Keratinocyte (primary cell): ENCODE measurements at regions not wholly inside any gene's neighbourhood (a gene's known extent, or its start where the extent isn't known, plus 50 kb on each side); places are given as distances from the start of the nearest gene placed in this dataset.

Source experiments
- DNase-seq: peaks from one replicate; pipeline ENCODE4 v3.0.0-alpha.2; 2011; ENCODE audit warnings: low read depth, missing footprints, low spot score
- FAIRE-seq: peaks from 2 replicates; lab custom pipeline; 2011; peaks lifted over from hg19 to GRCh38; lab: Jason Lieb, UNC
- H2AFZ ChIP-seq: 2 replicates; pipeline ENCODE4 v1.6.0; 2012; ENCODE audit warnings: low read length, control low read depth, inconsistent platforms; ENCODE audit not compliant: control insufficient read depth
- H3K27ac ChIP-seq: 2 replicates; pipeline ENCODE4 v1.5.1; 2011; ENCODE audit warnings: low read length; ENCODE audit not compliant: control insufficient read depth, insufficient read depth
- H3K27me3 ChIP-seq: 3 replicates; pipeline ENCODE4 v1.6.0; 2011; ENCODE audit warnings: low read length; ENCODE audit not compliant: control insufficient read depth, insufficient read depth; ENCODE audit errors: extremely low read depth
- H3K36me3 ChIP-seq, 2 experiments: 2 replicates in 1 of 2; 3 replicates in 1 of 2; pipeline ENCODE4 v1.5.1; 2011; ENCODE audit warnings: low read length in 2 of 2, mild to moderate bottlenecking in 1 of 2; ENCODE audit not compliant: control insufficient read depth in 2 of 2, insufficient read depth in 2 of 2; ENCODE audit errors: extremely low read depth in 1 of 2
- H3K4me1 ChIP-seq: 3 replicates; pipeline ENCODE4 v1.5.1; 2011; ENCODE audit warnings: low read length; ENCODE audit not compliant: control insufficient read depth, insufficient read depth; ENCODE audit errors: extremely low read depth
- H3K4me2 ChIP-seq: 3 replicates; pipeline ENCODE4 v1.6.0; 2011; ENCODE audit warnings: low read depth, low read length; ENCODE audit not compliant: control insufficient read depth, insufficient read depth; ENCODE audit errors: extremely low read depth
- H3K4me3 ChIP-seq, 3 experiments: fragments of 200-600 bp in 1 of 3; sonication (generic) in 1 of 3; 2 replicates in 2 of 3; 3 replicates in 1 of 3; pipeline ENCODE4 v1.5.1; 2011 to 2016; ENCODE audit warnings: low read length in 3 of 3, mild to moderate bottlenecking in 3 of 3, control low read depth in 2 of 3, inconsistent platforms in 1 of 3, low read depth in 1 of 3, mixed read lengths in 1 of 3, mixed run types in 1 of 3, moderate library complexity in 1 of 3; ENCODE audit not compliant: control insufficient read depth in 2 of 3, insufficient read depth in 2 of 3; ENCODE audit errors: extremely low read depth in 1 of 3
- H3K79me2 ChIP-seq: 2 replicates; pipeline ENCODE4 v1.6.0; 2012; ENCODE audit warnings: low read length; ENCODE audit not compliant: control insufficient read depth, insufficient read depth
- H3K9ac ChIP-seq: 3 replicates; pipeline ENCODE4 v1.6.0; 2011; ENCODE audit warnings: low read length; ENCODE audit not compliant: control insufficient read depth, insufficient read depth; ENCODE audit errors: extremely low read depth
- H3K9me1 ChIP-seq: 3 replicates; pipeline ENCODE4 v1.6.0; 2011; ENCODE audit warnings: low read length; ENCODE audit not compliant: control insufficient read depth, insufficient read depth; ENCODE audit errors: extremely low read depth
- H3K9me3 ChIP-seq: 2 replicates; pipeline ENCODE4 v1.5.1; 2012; ENCODE audit warnings: low read depth, low read length; ENCODE audit not compliant: control insufficient read depth
- H4K20me1 ChIP-seq: 3 replicates; pipeline ENCODE4 v1.6.0; 2011; ENCODE audit warnings: low read length; ENCODE audit not compliant: control insufficient read depth, insufficient read depth; ENCODE audit errors: extremely low read depth
- EZH2 ChIP-seq: IDR thresholded peaks from one replicate; pipeline ENCODE4 v1.6.1; 2012; ENCODE audit warnings: inconsistent platforms, mild to moderate bottlenecking, low read length, moderate library complexity
- dilution Hi-C: fragments of 300-500 bp; cut with MboI; formaldehyde crosslinking; loops from one replicate; pipeline ENCODE4 v1.7.0; 2020; ENCODE audit warnings: low sequenced_read_pairs; ENCODE audit not compliant: extremely low pct_ligation_motif_present
- TF ChIP-seq, protein P1 (sequence below), 3 experiments: IDR thresholded peaks in 1 of 3; conservative IDR thresholded peaks in 1 of 3; optimal IDR thresholded peaks in 1 of 3; 2 replicates in 2 of 3; 3 replicates in 1 of 3; pipeline versions ENCODE3 to v1.5.1; 2011; ENCODE audit warnings: low read length in 3 of 3, mild to moderate bottlenecking in 3 of 3, moderate library complexity in 2 of 3, control low read depth in 1 of 3, inconsistent platforms in 1 of 3; ENCODE audit not compliant: insufficient read depth in 2 of 3; ENCODE audit errors: extremely low read depth in 1 of 3

DNA sequence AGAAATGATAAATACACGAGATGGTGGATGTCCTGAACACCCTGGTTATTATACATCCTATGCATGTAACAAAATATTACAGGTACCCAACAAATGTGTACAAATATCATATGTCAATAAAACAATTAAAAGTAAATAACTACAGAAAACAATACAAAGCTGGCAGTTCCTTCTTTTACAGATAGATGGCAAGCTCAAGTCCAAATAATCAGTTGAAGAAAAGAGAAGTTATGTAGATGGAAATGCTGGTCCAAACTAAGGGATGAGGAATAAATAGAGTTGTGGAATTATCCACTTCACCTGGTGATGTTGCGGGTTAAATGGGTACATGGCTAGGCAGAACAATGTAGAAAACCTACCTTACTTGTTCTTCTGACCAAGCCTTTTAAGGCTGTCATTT is 79.4 kb downstream of the PALM2AKAP2 start:
- Histone ChIP-seq H3K36me3 (no peaks in the 10 kb centered on the region), H3K4me3 (no peak overlapping the region), H3K9ac (no peak overlapping the region), H4K20me1 (no peaks in the 10 kb centered on the region), H2AFZ (no peak overlapping the region), H3K4me1 (no peaks in the 10 kb centered on the region), H3K9me1 (no peaks in the 10 kb centered on the region), H3K79me2 (no peaks in the 10 kb centered on the region), H3K9me3 (no peaks in the 10 kb centered on the region), H3K27me3 (peaks cover 3% of the 10 kb centered on the region), H3K27ac (no peak overlapping the region), H3K4me2 (no peak overlapping the region)
- dilution Hi-C loops: no loop called here
- DNase-seq: no peak
- no peak for FAIRE-seq
- TF ChIP-seq, protein P1, sequence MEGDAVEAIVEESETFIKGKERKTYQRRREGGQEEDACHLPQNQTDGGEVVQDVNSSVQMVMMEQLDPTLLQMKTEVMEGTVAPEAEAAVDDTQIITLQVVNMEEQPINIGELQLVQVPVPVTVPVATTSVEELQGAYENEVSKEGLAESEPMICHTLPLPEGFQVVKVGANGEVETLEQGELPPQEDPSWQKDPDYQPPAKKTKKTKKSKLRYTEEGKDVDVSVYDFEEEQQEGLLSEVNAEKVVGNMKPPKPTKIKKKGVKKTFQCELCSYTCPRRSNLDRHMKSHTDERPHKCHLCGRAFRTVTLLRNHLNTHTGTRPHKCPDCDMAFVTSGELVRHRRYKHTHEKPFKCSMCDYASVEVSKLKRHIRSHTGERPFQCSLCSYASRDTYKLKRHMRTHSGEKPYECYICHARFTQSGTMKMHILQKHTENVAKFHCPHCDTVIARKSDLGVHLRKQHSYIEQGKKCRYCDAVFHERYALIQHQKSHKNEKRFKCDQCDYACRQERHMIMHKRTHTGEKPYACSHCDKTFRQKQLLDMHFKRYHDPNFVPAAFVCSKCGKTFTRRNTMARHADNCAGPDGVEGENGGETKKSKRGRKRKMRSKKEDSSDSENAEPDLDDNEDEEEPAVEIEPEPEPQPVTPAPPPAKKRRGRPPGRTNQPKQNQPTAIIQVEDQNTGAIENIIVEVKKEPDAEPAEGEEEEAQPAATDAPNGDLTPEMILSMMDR (optimal IDR thresholded peaks at IDR 0.05 in 1 of 3, IDR thresholded peaks at IDR 0.05 in 1 of 3, conservative IDR thresholded peaks at IDR 0.05 in 1 of 3; ENCODE audit: extremely low read depth in 1 of 3, insufficient read depth in 2 of 3, low read length in 3 of 3): peak in 2 of 3 experiments; percentile 13 to 32
- TF ChIP-seq EZH2: no peak

DNA sequence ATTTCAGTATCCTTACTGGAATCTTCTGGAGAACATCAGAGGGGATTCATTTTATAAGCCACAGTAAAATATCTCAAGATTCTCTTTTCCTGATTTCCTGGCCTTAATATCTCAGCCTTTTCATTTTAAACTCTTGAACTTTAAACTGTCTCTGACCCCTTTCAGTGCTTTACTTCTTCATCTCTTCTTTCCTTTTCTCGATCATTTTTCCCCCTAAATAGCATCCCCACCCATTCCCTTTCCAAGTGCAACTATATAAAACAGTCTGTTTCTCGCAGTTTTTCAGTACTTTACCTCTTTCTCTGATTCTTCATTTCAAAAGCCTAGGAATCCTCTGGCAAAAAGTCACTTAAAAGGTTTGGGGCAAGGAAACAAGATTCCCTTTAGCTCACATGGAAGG is 80.5 kb downstream of the PALM2AKAP2 start:
- FAIRE-seq (no peak), DNase-seq (no peak)
- Histone ChIP-seq H3K4me1 (no peaks in the 10 kb centered on the region), H3K4me2 (no peak overlapping the region), H3K36me3 (no peaks in the 10 kb centered on the region), H3K9me3 (no peaks in the 10 kb centered on the region), H2AFZ (no peak overlapping the region), H3K79me2 (no peaks in the 10 kb centered on the region), H3K4me3 (no peak overlapping the region), H3K9me1 (no peaks in the 10 kb centered on the region), H3K27me3 (peaks cover 3% of the 10 kb centered on the region), H3K9ac (no peak overlapping the region), H3K27ac (no peak overlapping the region), H4K20me1 (no peaks in the 10 kb centered on the region)
- no peak for TF ChIP-seq EZH2
- TF ChIP-seq, protein P1 (optimal IDR thresholded peaks at IDR 0.05 in 1 of 3, IDR thresholded peaks at IDR 0.05 in 1 of 3, conservative IDR thresholded peaks at IDR 0.05 in 1 of 3; ENCODE audit: extremely low read depth in 1 of 3, insufficient read depth in 2 of 3, low read length in 3 of 3): no peak
- dilution Hi-C loops: no loop called here
